Keratinocyte (primary cell): ENCODE measurements at regions not wholly inside any gene's neighbourhood (a gene's known extent, or its start where the extent isn't known, plus 50 kb on each side); places are given as distances from the start of the nearest gene placed in this dataset.

Experiments
- DNase-seq: peaks from one replicate; pipeline ENCODE4 v3.0.0-alpha.2; 2011; ENCODE audit warnings: low read depth, missing footprints, low spot score
- FAIRE-seq: peaks from 2 replicates; lab custom pipeline; 2011; peaks lifted over from hg19 to GRCh38; lab: Jason Lieb, UNC
- H2AFZ ChIP-seq: 2 replicates; pipeline ENCODE4 v1.6.0; 2012; ENCODE audit warnings: low read length, control low read depth, inconsistent platforms; ENCODE audit not compliant: control insufficient read depth
- H3K27ac ChIP-seq: 2 replicates; pipeline ENCODE4 v1.5.1; 2011; ENCODE audit warnings: low read length; ENCODE audit not compliant: control insufficient read depth, insufficient read depth
- H3K27me3 ChIP-seq: 3 replicates; pipeline ENCODE4 v1.6.0; 2011; ENCODE audit warnings: low read length; ENCODE audit not compliant: control insufficient read depth, insufficient read depth; ENCODE audit errors: extremely low read depth
- H3K36me3 ChIP-seq, 2 experiments: 2 replicates in 1 of 2; 3 replicates in 1 of 2; pipeline ENCODE4 v1.5.1; 2011; ENCODE audit warnings: low read length in 2 of 2, mild to moderate bottlenecking in 1 of 2; ENCODE audit not compliant: control insufficient read depth in 2 of 2, insufficient read depth in 2 of 2; ENCODE audit errors: extremely low read depth in 1 of 2
- H3K4me1 ChIP-seq: 3 replicates; pipeline ENCODE4 v1.5.1; 2011; ENCODE audit warnings: low read length; ENCODE audit not compliant: control insufficient read depth, insufficient read depth; ENCODE audit errors: extremely low read depth
- H3K4me2 ChIP-seq: 3 replicates; pipeline ENCODE4 v1.6.0; 2011; ENCODE audit warnings: low read depth, low read length; ENCODE audit not compliant: control insufficient read depth, insufficient read depth; ENCODE audit errors: extremely low read depth
- H3K4me3 ChIP-seq, 3 experiments: fragments of 200-600 bp in 1 of 3; sonication (generic) in 1 of 3; 2 replicates in 2 of 3; 3 replicates in 1 of 3; pipeline ENCODE4 v1.5.1; 2011 to 2016; ENCODE audit warnings: low read length in 3 of 3, mild to moderate bottlenecking in 3 of 3, control low read depth in 2 of 3, inconsistent platforms in 1 of 3, low read depth in 1 of 3, mixed read lengths in 1 of 3, mixed run types in 1 of 3, moderate library complexity in 1 of 3; ENCODE audit not compliant: control insufficient read depth in 2 of 3, insufficient read depth in 2 of 3; ENCODE audit errors: extremely low read depth in 1 of 3
- H3K79me2 ChIP-seq: 2 replicates; pipeline ENCODE4 v1.6.0; 2012; ENCODE audit warnings: low read length; ENCODE audit not compliant: control insufficient read depth, insufficient read depth
- H3K9ac ChIP-seq: 3 replicates; pipeline ENCODE4 v1.6.0; 2011; ENCODE audit warnings: low read length; ENCODE audit not compliant: control insufficient read depth, insufficient read depth; ENCODE audit errors: extremely low read depth
- H3K9me1 ChIP-seq: 3 replicates; pipeline ENCODE4 v1.6.0; 2011; ENCODE audit warnings: low read length; ENCODE audit not compliant: control insufficient read depth, insufficient read depth; ENCODE audit errors: extremely low read depth
- H3K9me3 ChIP-seq: 2 replicates; pipeline ENCODE4 v1.5.1; 2012; ENCODE audit warnings: low read depth, low read length; ENCODE audit not compliant: control insufficient read depth
- H4K20me1 ChIP-seq: 3 replicates; pipeline ENCODE4 v1.6.0; 2011; ENCODE audit warnings: low read length; ENCODE audit not compliant: control insufficient read depth, insufficient read depth; ENCODE audit errors: extremely low read depth
- CTCF ChIP-seq, 3 experiments: IDR thresholded peaks in 1 of 3; conservative IDR thresholded peaks in 1 of 3; optimal IDR thresholded peaks in 1 of 3; 2 replicates in 2 of 3; 3 replicates in 1 of 3; pipeline versions ENCODE3 to v1.5.1; 2011; ENCODE audit warnings: low read length in 3 of 3, mild to moderate bottlenecking in 3 of 3, moderate library complexity in 2 of 3, control low read depth in 1 of 3, inconsistent platforms in 1 of 3; ENCODE audit not compliant: insufficient read depth in 2 of 3; ENCODE audit errors: extremely low read depth in 1 of 3
- EZH2 ChIP-seq: IDR thresholded peaks from one replicate; pipeline ENCODE4 v1.6.1; 2012; ENCODE audit warnings: inconsistent platforms, mild to moderate bottlenecking, low read length, moderate library complexity
- dilution Hi-C: fragments of 300-500 bp; cut with MboI; formaldehyde crosslinking; loops from one replicate; pipeline ENCODE4 v1.7.0; 2020; ENCODE audit warnings: low sequenced_read_pairs; ENCODE audit not compliant: extremely low pct_ligation_motif_present

DNA sequence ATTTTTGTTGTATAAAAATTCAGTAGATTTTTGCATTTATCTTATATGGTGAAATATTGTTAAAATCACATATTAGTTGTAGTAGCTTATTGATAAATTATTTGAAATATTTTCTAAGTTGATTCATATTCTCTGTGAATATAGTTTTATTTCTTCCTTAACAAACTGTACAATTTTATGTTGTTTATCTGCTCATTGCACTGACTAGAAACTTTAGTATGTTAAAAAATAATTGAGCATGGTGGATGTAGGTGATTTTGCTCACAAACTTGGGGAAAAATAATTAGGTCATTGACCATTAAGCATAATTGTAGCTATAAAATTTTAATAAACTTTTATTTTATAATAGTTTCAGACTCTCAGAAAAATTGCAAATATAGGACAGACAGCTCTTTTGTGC, 1445.3 kb upstream of the MIR17HG start:
- Histone ChIP-seq H3K27me3 (no peaks in the 10 kb centered on the region), H3K4me1 (no peaks in the 10 kb centered on the region), H3K4me3 (no peak overlapping the region), H3K9me3 (no peaks in the 10 kb centered on the region), H4K20me1 (no peaks in the 10 kb centered on the region), H3K9ac (no peak overlapping the region), H3K79me2 (no peaks in the 10 kb centered on the region), H3K27ac (no peak overlapping the region), H3K36me3 (no peaks in the 10 kb centered on the region), H3K9me1 (no peaks in the 10 kb centered on the region), H3K4me2 (no peak overlapping the region), H2AFZ (no peak overlapping the region)
- DNase-seq (no peak), FAIRE-seq (no peak)
- dilution Hi-C loops = no loop called here
- TF ChIP-seq EZH2 = no peak
- no peak for TF ChIP-seq CTCF (optimal IDR thresholded peaks at IDR 0.05 in 1 of 3, IDR thresholded peaks at IDR 0.05 in 1 of 3, conservative IDR thresholded peaks at IDR 0.05 in 1 of 3; ENCODE audit: extremely low read depth in 1 of 3, insufficient read depth in 2 of 3, low read length in 3 of 3)

- dilution Hi-C loops = no loop called here
- DNase-seq (no peak), FAIRE-seq (no peak)
- no peaks in the 10 kb centered on the region for H4K20me1 ChIP-seq
- no peaks in the 10 kb centered on the region for H3K79me2 ChIP-seq
- no peak overlapping the region for H3K4me3 ChIP-seq
- no peaks in the 10 kb centered on the region for H3K9me1 ChIP-seq
- no peak overlapping the region for H2AFZ ChIP-seq
- H3K27ac ChIP-seq = no peak overlapping the region
- H3K27me3 ChIP-seq = no peaks in the 10 kb centered on the region
- no peak overlapping the region for H3K4me2 ChIP-seq
- TF ChIP-seq CTCF (optimal IDR thresholded peaks at IDR 0.05 in 1 of 3, IDR thresholded peaks at IDR 0.05 in 1 of 3, conservative IDR thresholded peaks at IDR 0.05 in 1 of 3; ENCODE audit: extremely low read depth in 1 of 3, insufficient read depth in 2 of 3, low read length in 3 of 3) (no peak), EZH2 (no peak)
- no peak overlapping the region for H3K9ac ChIP-seq
- H3K9me3 ChIP-seq = no peaks in the 10 kb centered on the region
- H3K36me3 ChIP-seq = no peaks in the 10 kb centered on the region
- H3K4me1 ChIP-seq = no peaks in the 10 kb centered on the region
Observed at GRCh38 chr13:89903115-89903514, 1444.4 kb upstream of the MIR17HG start.
